SK-N-MC (cell line): ENCODE measurements at regions not wholly inside any gene's neighbourhood (a gene's known extent, or its start where the extent isn't known, plus 50 kb on each side); places are given as distances from the start of the nearest gene placed in this dataset.

ENCODE experiments used
- DNase-seq: peaks from one replicate; pipeline ENCODE4 v3.0.0-alpha.2; 2011; ENCODE audit warnings: low read depth, low spot score
- H3K27ac ChIP-seq: fragments of 200-600 bp; sonication (generic); 2 replicates; pipeline ENCODE4 v1.5.1; 2016; ENCODE audit warnings: mixed run types
- H3K36me3 ChIP-seq: fragments of 200-600 bp; sonication (generic); 2 replicates; pipeline ENCODE4 v1.6.1; 2017; ENCODE audit warnings: antibody characterized with exemption, low read length, mixed read lengths; ENCODE audit not compliant: insufficient read depth
- H3K4me3 ChIP-seq: fragments of 200-600 bp; sonication (generic); 2 replicates; pipeline ENCODE4 v1.5.1; 2016
- H3K9ac ChIP-seq: fragments of 200-600 bp; sonication (generic); 2 replicates; pipeline ENCODE4 v1.8.0; 2017; ENCODE audit warnings: mixed run types, mixed read lengths; ENCODE audit not compliant: insufficient read length
- H3K9me3 ChIP-seq: fragments of 200-600 bp; sonication (generic); 2 replicates; pipeline ENCODE4 v1.6.1; 2017; ENCODE audit warnings: low read depth, mild to moderate bottlenecking, antibody characterized with exemption, low read length, moderate library complexity, mixed read lengths
- EZH2 ChIP-seq: fragments of 200-600 bp; sonication (generic); IDR thresholded peaks from one replicate; pipeline ENCODE4 v1.6.1; 2017; ENCODE audit warnings: antibody characterized with exemption
- FOXP2 ChIP-seq: optimal IDR thresholded peaks from 2 replicates; pipeline ENCODE3; 2011; ENCODE audit warnings: mild to moderate bottlenecking, moderate library complexity; ENCODE audit not compliant: insufficient read depth; ENCODE audit errors: extremely low read length, control extremely low read depth
- POLR2AphosphoS5 ChIP-seq: IDR thresholded peaks from 2 replicates; pipeline ENCODE4 v1.6.1; 2012; ENCODE audit warnings: mild to moderate bottlenecking, low read depth, low read length, borderline replicate concordance

GRCh38 chr2:7840651-7841380 lies 841.0 kb upstream of the ID2 start:
- Histone ChIP-seq H3K36me3 (no peaks in the 10 kb centered on the region), H3K4me3 (no peak overlapping the region), H3K27ac (no peak overlapping the region), H3K9me3 (no peaks in the 10 kb centered on the region), H3K9ac (no peak overlapping the region)
- TF ChIP-seq POLR2AphosphoS5 = no peak
- TF ChIP-seq FOXP2 = no peak
- TF ChIP-seq EZH2 = no peak
- DNase-seq = no peak

- Histone ChIP-seq H3K27ac (no peak overlapping the region), H3K9ac (no peak overlapping the region), H3K36me3 (no peaks in the 10 kb centered on the region), H3K9me3 (no peaks in the 10 kb centered on the region), H3K4me3 (no peak overlapping the region)
- TF ChIP-seq POLR2AphosphoS5 = no peak
- no peak for TF ChIP-seq EZH2
- no peak for TF ChIP-seq FOXP2
- DNase-seq = no peak
These were observed 840.1 kb upstream of the ID2 start for GRCh38 chr2:7841751-7842150.

GRCh38 chr2:7844414-7844965 lies 837.4 kb upstream of the ID2 start:
- Histone ChIP-seq H3K9ac (no peak overlapping the region), H3K4me3 (no peak overlapping the region), H3K9me3 (no peaks in the 10 kb centered on the region), H3K36me3 (no peaks in the 10 kb centered on the region), H3K27ac (no peak overlapping the region)
- no peak for DNase-seq
- TF ChIP-seq EZH2 (no peak), FOXP2 (no peak), POLR2AphosphoS5 (no peak)

GRCh38 chr2:7845332-7845731 lies 836.5 kb upstream of the ID2 start:
- no peak overlapping the region for H3K4me3 ChIP-seq
- no peak overlapping the region for H3K27ac ChIP-seq
- DNase-seq = no peak
- TF ChIP-seq EZH2 (no peak), POLR2AphosphoS5 (no peak), FOXP2 (no peak)
- H3K9ac ChIP-seq = no peak overlapping the region
- H3K36me3 ChIP-seq = no peaks in the 10 kb centered on the region
- no peaks in the 10 kb centered on the region for H3K9me3 ChIP-seq

- H3K9me3 ChIP-seq = no peaks in the 10 kb centered on the region
- no peak overlapping the region for H3K27ac ChIP-seq
- no peak for TF ChIP-seq FOXP2
- no peak for TF ChIP-seq POLR2AphosphoS5
- TF ChIP-seq EZH2 = no peak
- no peak for DNase-seq
- H3K9ac ChIP-seq = no peak overlapping the region
- no peak overlapping the region for H3K4me3 ChIP-seq
- H3K36me3 ChIP-seq = no peaks in the 10 kb centered on the region
These were observed 835.2 kb upstream of the ID2 start for GRCh38 chr2:7846607-7847006.

- H3K36me3 ChIP-seq = no peaks in the 10 kb centered on the region
- DNase-seq = no peak
- H3K9ac ChIP-seq = no peak overlapping the region
- no peak overlapping the region for H3K4me3 ChIP-seq
- TF ChIP-seq POLR2AphosphoS5 = no peak
- no peaks in the 10 kb centered on the region for H3K9me3 ChIP-seq
- H3K27ac ChIP-seq = no peak overlapping the region
These were observed 834.5 kb upstream of the ID2 start for GRCh38 chr2:7847321-7847720.

DNA sequence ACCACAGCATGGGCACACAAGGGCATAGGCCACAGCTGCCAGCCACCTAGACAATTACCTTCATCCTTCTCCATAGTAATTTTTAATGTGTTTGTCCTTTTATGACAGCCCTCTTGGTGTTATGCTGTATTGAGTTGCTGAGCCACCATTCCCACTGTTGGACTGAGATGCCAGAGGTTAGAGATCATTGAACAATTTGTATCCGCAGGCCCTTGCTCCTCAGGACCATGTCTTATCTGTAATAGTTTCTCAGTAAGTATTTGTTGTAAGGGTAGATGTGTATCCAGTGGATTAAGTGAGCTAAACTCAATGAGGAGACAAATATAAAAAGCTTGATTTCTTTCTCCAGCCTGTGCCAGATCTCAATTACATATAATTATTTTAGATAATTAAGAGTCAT lies 832.8 kb upstream of the ID2 start:
- no peak overlapping the region for H3K9ac ChIP-seq
- no peak overlapping the region for H3K4me3 ChIP-seq
- no peak for DNase-seq
- no peaks in the 10 kb centered on the region for H3K36me3 ChIP-seq
- H3K27ac ChIP-seq = no peak overlapping the region
- TF ChIP-seq EZH2 (no peak), FOXP2 (no peak), POLR2AphosphoS5 (no peak)
- H3K9me3 ChIP-seq = no peaks in the 10 kb centered on the region

DNA sequence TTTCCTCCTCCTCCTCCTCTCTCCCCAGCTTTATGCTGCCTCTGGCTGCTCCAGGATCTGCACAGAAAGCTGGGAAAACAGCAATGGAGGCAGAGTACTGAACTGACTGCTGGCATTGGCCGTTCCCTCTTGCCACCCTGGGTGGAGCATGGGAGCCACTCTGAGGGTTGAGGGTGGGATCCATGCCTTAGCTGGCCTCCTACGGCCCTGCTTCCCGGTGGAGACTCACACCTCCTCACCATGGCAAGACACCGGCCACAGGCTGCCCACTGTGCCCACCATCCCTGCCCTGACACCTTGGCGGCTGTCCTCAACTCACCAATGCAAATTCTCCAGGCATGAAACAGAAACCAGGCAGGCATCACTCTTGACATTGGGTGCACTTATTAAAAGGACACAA lies 832.3 kb upstream of the ID2 start:
- TF ChIP-seq EZH2 (no peak), POLR2AphosphoS5 (no peak), FOXP2 (no peak)

DNA sequence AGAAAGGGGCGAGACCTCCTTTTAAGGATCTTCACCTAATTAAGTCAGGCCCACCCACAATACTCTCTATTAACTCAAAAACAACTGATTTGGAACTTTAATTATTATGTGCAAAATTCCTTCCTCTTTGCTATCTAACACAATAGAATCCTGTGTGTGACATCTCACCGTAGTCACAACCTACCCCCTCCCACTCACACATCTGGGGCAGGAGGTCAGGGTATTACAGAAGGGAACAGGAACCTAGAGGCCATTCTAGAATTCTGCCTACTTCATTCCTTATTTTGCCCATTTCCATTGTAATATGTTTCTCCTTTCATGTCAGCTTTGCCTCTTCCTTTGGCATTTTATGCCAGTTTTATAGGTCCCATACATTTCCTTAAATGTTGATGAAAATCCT lies 829.3 kb upstream of the ID2 start:
- Histone ChIP-seq H3K27ac (no peak overlapping the region), H3K36me3 (no peaks in the 10 kb centered on the region), H3K4me3 (no peak overlapping the region), H3K9me3 (no peaks in the 10 kb centered on the region), H3K9ac (no peak overlapping the region)
- TF ChIP-seq POLR2AphosphoS5 (no peak), FOXP2 (no peak), EZH2 (no peak)
- DNase-seq = no peak

More for the DNA sequence above, 832.3 kb upstream of the ID2 start:
- H3K4me3 ChIP-seq = no peak overlapping the region
- no peaks in the 10 kb centered on the region for H3K36me3 ChIP-seq
- H3K27ac ChIP-seq = no peak overlapping the region
- no peak for DNase-seq
- no peaks in the 10 kb centered on the region for H3K9me3 ChIP-seq
- H3K9ac ChIP-seq = no peak overlapping the region

GRCh38 chr2:7857904-7858303 lies 824.0 kb upstream of the ID2 start:
- no peaks in the 10 kb centered on the region for H3K9me3 ChIP-seq
- H3K27ac ChIP-seq = no peak overlapping the region
- no peaks in the 10 kb centered on the region for H3K36me3 ChIP-seq
- no peak for DNase-seq
- no peak overlapping the region for H3K9ac ChIP-seq
- no peak for TF ChIP-seq EZH2
- no peak for TF ChIP-seq POLR2AphosphoS5
- TF ChIP-seq FOXP2 = no peak
- no peak overlapping the region for H3K4me3 ChIP-seq
